Loucy (cell line): ENCODE measurements at regions not wholly inside any gene's neighbourhood (a gene's known extent, or its start where the extent isn't known, plus 50 kb on each side); places are given as distances from the start of the nearest gene placed in this dataset.

Experiments
- CTCF ChIP-seq: fragments of 200-600 bp; sonication (generic); conservative IDR thresholded peaks from 2 replicates; pipeline ENCODE4 v1.5.1; 2014; ENCODE audit warnings: mild to moderate bottlenecking, antibody characterized with exemption, low read length
- EZH2phosphoT487 ChIP-seq: fragments of 200-600 bp; IDR thresholded peaks from 2 replicates; pipeline ENCODE4 v1.6.1; 2018; ENCODE audit warnings: antibody characterized with exemption, mild to moderate bottlenecking, moderate library complexity, borderline replicate concordance

DNA sequence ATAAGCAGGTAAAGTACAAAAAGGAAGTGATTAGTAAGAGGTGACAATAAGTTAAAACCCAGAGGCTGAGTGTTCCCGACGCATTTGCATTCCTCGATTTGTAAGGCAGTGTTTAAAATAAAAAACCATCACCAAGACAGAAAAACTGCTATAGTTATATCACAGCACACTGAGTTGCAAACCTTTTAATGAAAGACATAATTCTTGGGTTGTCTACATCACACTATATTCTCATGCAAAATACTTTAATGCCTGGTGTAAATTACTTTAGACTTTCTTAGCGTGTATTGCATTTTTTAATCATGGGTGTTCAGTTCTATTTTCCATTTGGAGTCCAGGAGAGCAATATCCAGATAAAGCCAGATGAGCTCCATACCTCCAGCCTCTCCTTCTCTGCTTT is 458.5 kb downstream of the MTX2 start:
- no peak for TF ChIP-seq EZH2phosphoT487
- TF ChIP-seq CTCF: no peak
